Mesenchymal stem cell (in vitro differentiated cells and primary cell): ENCODE measurements at regions not wholly inside any gene's neighbourhood (a gene's known extent, or its start where the extent isn't known, plus 50 kb on each side); places are given as distances from the start of the nearest gene placed in this dataset.

Experiments used
- DNase-seq: peaks from one replicate; pipeline ENCODE4 v3.0.0-alpha.2; 2013
- H2AFZ ChIP-seq: one replicate; pipeline ENCODE4 v1.6.1; 2013; ENCODE audit warnings: low read depth, mild to moderate bottlenecking, control low read depth, inconsistent platforms, low read length, moderate library complexity
- H2AK5ac ChIP-seq: 2 replicates; pipeline ENCODE4 v1.6.1; 2013; ENCODE audit warnings: low read length, moderate library complexity, mild to moderate bottlenecking, inconsistent platforms; ENCODE audit not compliant: severe bottlenecking
- H2BK120ac ChIP-seq: one replicate; pipeline ENCODE4 v1.6.1; 2013; ENCODE audit warnings: low read depth, mild to moderate bottlenecking, inconsistent platforms, low read length, moderate library complexity
- H2BK12ac ChIP-seq, 2 experiments: one replicate each; pipeline ENCODE4 v1.6.1; 2013; ENCODE audit warnings: inconsistent platforms in 2 of 2, low read length in 2 of 2, mild to moderate bottlenecking in 2 of 2, moderate library complexity in 2 of 2, control low read depth in 1 of 2
- H2BK15ac ChIP-seq: one replicate; pipeline ENCODE4 v1.6.1; 2013; ENCODE audit warnings: mild to moderate bottlenecking, low read depth, inconsistent platforms; ENCODE audit not compliant: poor library complexity, severe bottlenecking
- H2BK5ac ChIP-seq: 2 replicates; pipeline ENCODE4 v1.6.1; 2013; ENCODE audit warnings: low read depth, mild to moderate bottlenecking, low read length, control low read depth, inconsistent platforms; ENCODE audit not compliant: poor library complexity, severe bottlenecking
- H3K14ac ChIP-seq, 2 experiments: one replicate each; pipeline ENCODE4 v1.6.1; 2013; ENCODE audit warnings: inconsistent platforms in 2 of 2, low read length in 2 of 2, control low read depth in 1 of 2, mild to moderate bottlenecking in 1 of 2, moderate library complexity in 1 of 2
- H3K18ac ChIP-seq, 2 experiments: one replicate each; pipeline ENCODE4 v1.6.1; 2013; ENCODE audit warnings: inconsistent platforms in 2 of 2, low read length in 2 of 2, control low read depth in 1 of 2, low read depth in 1 of 2, mild to moderate bottlenecking in 1 of 2
- H3K23ac ChIP-seq, 2 experiments: one replicate each; pipeline ENCODE4 v1.6.1; 2013; ENCODE audit warnings: inconsistent platforms in 2 of 2, low read length in 2 of 2, mild to moderate bottlenecking in 2 of 2, moderate library complexity in 2 of 2, control low read depth in 1 of 2
- H3K27ac ChIP-seq: 2 replicates; pipeline ENCODE4 v1.5.1; 2013; ENCODE audit warnings: mild to moderate bottlenecking, moderate library complexity, low read length, control low read depth, inconsistent platforms; ENCODE audit not compliant: poor library complexity, severe bottlenecking
- H3K27me3 ChIP-seq, 2 experiments: 2 replicates each; pipeline versions ENCODE4 v1.6.1 to v1.7.0; 2013; ENCODE audit warnings: low read length in 2 of 2, mild to moderate bottlenecking in 2 of 2, moderate library complexity in 2 of 2, control low read depth in 1 of 2, inconsistent platforms in 1 of 2; ENCODE audit not compliant: control insufficient read depth in 1 of 2, insufficient read depth in 1 of 2
- H3K36me3 ChIP-seq, 2 experiments: 2 replicates each; pipeline versions ENCODE4 v1.6.1 to v1.7.0; 2013; ENCODE audit warnings: low read length in 2 of 2, control low read depth in 1 of 2, inconsistent platforms in 1 of 2, low read depth in 1 of 2, mild to moderate bottlenecking in 1 of 2; ENCODE audit not compliant: insufficient read depth in 2 of 2, control insufficient read depth in 1 of 2
- H3K4ac ChIP-seq, 2 experiments: one replicate each; pipeline ENCODE4 v1.6.1; 2013; ENCODE audit warnings: inconsistent platforms in 2 of 2, low read length in 2 of 2, mild to moderate bottlenecking in 2 of 2, moderate library complexity in 2 of 2, control low read depth in 1 of 2, low read depth in 1 of 2
- H3K4me1 ChIP-seq: 2 replicates; pipeline ENCODE4 v1.6.1; 2013; ENCODE audit warnings: low read depth, low read length, control low read depth; ENCODE audit not compliant: control insufficient read depth, insufficient read depth
- H3K4me2 ChIP-seq: 2 replicates; pipeline ENCODE4 v1.6.1; 2013; ENCODE audit warnings: low read length, mild to moderate bottlenecking, inconsistent platforms; ENCODE audit not compliant: poor library complexity, severe bottlenecking
- H3K4me3 ChIP-seq, 2 experiments: 2 replicates each; pipeline versions ENCODE4 v1.5.1 to v1.7.0; 2013; ENCODE audit warnings: low read length in 2 of 2, mild to moderate bottlenecking in 2 of 2, control low read depth in 1 of 2, low read depth in 1 of 2; ENCODE audit not compliant: insufficient read depth in 1 of 2
- H3K79me1 ChIP-seq: replicated peaks from 2 replicates; pipeline ENCODE4 v1.6.1; 2013; ENCODE audit warnings: mild to moderate bottlenecking, control low read depth, low read length, inconsistent platforms; ENCODE audit not compliant: poor library complexity, severe bottlenecking
- H3K9ac ChIP-seq: 2 replicates; pipeline ENCODE4 v1.7.0; 2013; ENCODE audit warnings: mild to moderate bottlenecking, low read length, moderate library complexity
- H3K9me3 ChIP-seq: 2 replicates; pipeline ENCODE4 v1.7.0; 2013; ENCODE audit warnings: mild to moderate bottlenecking, low read length; ENCODE audit not compliant: control insufficient read depth
- H4K8ac ChIP-seq: one replicate; pipeline ENCODE4 v1.6.1; 2013; ENCODE audit warnings: inconsistent platforms, mild to moderate bottlenecking, low read length, moderate library complexity
- H4K91ac ChIP-seq: one replicate; pipeline ENCODE4 v1.6.1; 2013; ENCODE audit warnings: mild to moderate bottlenecking, low read length, inconsistent platforms
- WGBS: methylation state at CpG from one replicate; pipeline ENCODE4 v1.1.7; 2013; ENCODE audit warnings: mixed read lengths; 5-methylcytosine and 5-hydroxymethylcytosine counted together

DNA sequence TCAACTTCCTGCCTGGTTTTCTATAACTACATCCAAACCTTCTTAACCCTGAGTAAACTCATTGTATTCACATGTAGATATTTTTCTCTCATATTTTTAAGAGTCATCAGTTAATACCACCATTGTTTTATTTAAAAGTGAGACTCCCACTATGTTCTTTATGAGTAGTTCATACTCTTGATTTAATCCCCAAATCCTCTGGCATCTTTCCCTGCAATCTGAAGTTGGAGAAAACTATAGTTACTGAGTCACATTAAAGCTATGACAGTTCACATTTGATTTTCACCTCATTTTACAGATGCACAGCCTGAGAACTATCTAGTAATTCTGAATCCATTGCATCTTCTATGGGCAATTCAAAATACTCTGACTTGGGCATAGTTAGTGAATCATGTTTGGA, 1358.7 kb upstream of the NRXN1 start:
- no peaks in the 10 kb centered on the region for H3K9me3 ChIP-seq
- no peak overlapping the region for H3K18ac ChIP-seq
- no peak overlapping the region for H2AFZ ChIP-seq
- H2BK5ac ChIP-seq = no peak overlapping the region
- no peak overlapping the region for H3K4me3 ChIP-seq
- no peak overlapping the region for H2AK5ac ChIP-seq
- H3K4me1 ChIP-seq = no peaks in the 10 kb centered on the region
- H3K14ac ChIP-seq = no peak overlapping the region
- H2BK120ac ChIP-seq = no peak overlapping the region
- no peak overlapping the region for H3K4ac ChIP-seq
- no peaks in the 10 kb centered on the region for H3K27me3 ChIP-seq
- no peaks in the 10 kb centered on the region for H3K79me1 ChIP-seq
- no peak overlapping the region for H3K9ac ChIP-seq
- H4K8ac ChIP-seq = no peak overlapping the region
- no peak for DNase-seq
- H3K23ac ChIP-seq = no peak overlapping the region
- no peak overlapping the region for H2BK15ac ChIP-seq
- H3K36me3 ChIP-seq = no peaks in the 10 kb centered on the region
- no peak overlapping the region for H4K91ac ChIP-seq
- no peak overlapping the region for H3K27ac ChIP-seq
- H3K4me2 ChIP-seq = no peak overlapping the region
- no peak overlapping the region for H2BK12ac ChIP-seq

DNA sequence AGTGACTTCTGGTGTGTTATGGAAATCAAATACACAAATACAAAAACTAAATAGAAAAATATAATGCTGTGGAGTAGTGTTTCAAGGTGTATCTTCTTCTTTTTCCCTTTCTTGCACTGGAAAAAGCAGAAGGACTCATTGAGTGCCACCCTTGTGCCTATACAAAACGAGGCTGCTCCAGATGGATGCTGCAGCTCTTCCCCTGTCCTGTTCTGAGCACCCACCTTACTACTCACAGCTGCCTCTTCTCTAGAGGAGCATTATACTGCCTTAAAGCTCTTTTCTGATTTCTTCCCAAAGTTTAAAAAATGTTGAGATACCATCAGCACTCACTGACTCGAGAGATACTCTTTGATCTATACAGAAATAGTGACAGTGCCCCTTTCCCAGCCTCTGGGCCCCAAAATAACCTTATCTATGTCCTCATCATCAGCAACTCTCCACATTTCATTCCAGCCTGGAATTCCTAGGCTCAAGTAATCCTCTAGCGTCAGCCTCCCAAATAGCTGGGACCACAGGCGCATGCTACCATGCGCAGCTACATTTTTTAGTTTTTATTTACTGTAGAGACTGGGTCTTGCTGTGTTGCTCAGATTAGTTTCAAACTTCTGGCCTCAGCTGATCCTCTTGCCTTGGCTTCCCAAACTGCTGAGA, 1356.1 kb upstream of the NRXN1 start:
- H2BK120ac ChIP-seq = no peak overlapping the region
- no peak overlapping the region for H3K4me2 ChIP-seq
- no peak overlapping the region for H2BK12ac ChIP-seq
- no peak overlapping the region for H2AFZ ChIP-seq
- no peak overlapping the region for H3K14ac ChIP-seq
- no peak overlapping the region for H3K27ac ChIP-seq
- H3K36me3 ChIP-seq = no peaks in the 10 kb centered on the region
- H4K8ac ChIP-seq = no peak overlapping the region
- WGBS = 78% methylated on average over 5 of the region's 5 CpGs
- no peaks in the 10 kb centered on the region for H3K27me3 ChIP-seq
- no peak overlapping the region for H3K4ac ChIP-seq
- H4K91ac ChIP-seq = no peak overlapping the region
- no peaks in the 10 kb centered on the region for H3K4me1 ChIP-seq
- no peak overlapping the region for H3K9ac ChIP-seq
- no peaks in the 10 kb centered on the region for H3K9me3 ChIP-seq
- H3K4me3 ChIP-seq = no peak overlapping the region
- H2BK15ac ChIP-seq = no peak overlapping the region
- no peaks in the 10 kb centered on the region for H3K79me1 ChIP-seq
- no peak overlapping the region for H2BK5ac ChIP-seq
- no peak overlapping the region for H3K23ac ChIP-seq
- DNase-seq = no peak
- no peak overlapping the region for H2AK5ac ChIP-seq
- no peak overlapping the region for H3K18ac ChIP-seq

DNA sequence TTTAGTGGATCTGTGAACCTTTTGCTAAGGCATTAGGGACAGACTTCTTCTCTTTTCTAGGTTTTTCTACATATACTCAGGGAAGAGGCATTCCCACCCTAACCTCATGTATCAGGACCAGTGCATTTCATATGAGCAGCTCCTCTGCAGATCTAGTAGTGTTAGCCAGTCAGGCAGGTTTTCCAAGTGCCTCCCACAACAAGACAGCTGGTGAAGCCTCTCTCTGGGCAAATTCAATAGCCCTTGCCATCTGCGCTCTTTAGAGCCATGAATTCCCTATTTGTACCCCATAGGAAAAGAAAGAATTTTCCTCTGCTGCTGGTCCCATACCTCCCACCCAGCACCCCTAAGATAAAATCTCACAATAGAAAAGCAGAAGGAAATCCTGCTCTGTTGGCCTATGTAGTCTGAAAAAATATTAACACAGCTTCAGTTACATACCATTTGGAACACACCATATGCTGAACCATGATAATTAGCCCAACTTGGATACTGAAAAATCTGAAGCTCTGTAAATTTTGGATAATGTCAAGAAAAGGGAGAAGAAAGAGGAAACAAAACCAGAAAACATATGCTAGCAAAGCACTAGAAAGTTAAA, 1354.6 kb upstream of the NRXN1 start:
- H2AK5ac ChIP-seq = no peak overlapping the region
- no peak overlapping the region for H2BK5ac ChIP-seq
- H4K91ac ChIP-seq = no peak overlapping the region
- H3K4me2 ChIP-seq = no peak overlapping the region
- no peaks in the 10 kb centered on the region for H3K36me3 ChIP-seq
- H3K4me1 ChIP-seq = no peaks in the 10 kb centered on the region
- WGBS = 100% methylated on average over 1 of the region's 1 CpG
- no peaks in the 10 kb centered on the region for H3K79me1 ChIP-seq
- no peak overlapping the region for H3K27ac ChIP-seq
- no peak for DNase-seq
- no peak overlapping the region for H3K23ac ChIP-seq
- H3K4me3 ChIP-seq = no peak overlapping the region
- H3K14ac ChIP-seq = peak overlapping the region in 1 of 2 experiments; percentile 25
- H3K4ac ChIP-seq = no peak overlapping the region
- H3K9ac ChIP-seq = no peak overlapping the region
- no peak overlapping the region for H2AFZ ChIP-seq
- H2BK12ac ChIP-seq = no peak overlapping the region
- H4K8ac ChIP-seq = no peak overlapping the region
- H3K18ac ChIP-seq = no peak overlapping the region
- H3K27me3 ChIP-seq = no peaks in the 10 kb centered on the region
- no peak overlapping the region for H2BK120ac ChIP-seq
- no peaks in the 10 kb centered on the region for H3K9me3 ChIP-seq
- no peak overlapping the region for H2BK15ac ChIP-seq

DNA sequence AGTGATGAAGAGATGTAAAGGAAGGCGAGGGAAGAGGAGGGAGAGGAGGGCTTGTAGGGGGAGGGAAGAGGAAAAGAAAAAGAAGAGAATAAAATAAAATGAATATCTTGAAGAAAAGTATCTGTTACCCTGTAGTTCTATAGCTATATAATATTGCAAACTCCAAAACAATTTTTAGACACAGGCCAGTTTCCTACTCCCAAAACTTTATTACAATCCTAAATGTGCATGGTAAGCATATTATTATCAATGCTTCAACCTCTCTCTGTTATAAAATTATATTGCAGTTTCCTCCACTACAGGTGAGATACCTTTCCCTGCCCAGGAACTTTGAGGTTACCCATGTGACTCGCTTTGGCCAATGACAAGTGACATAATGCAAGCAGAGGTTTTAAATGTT, 1351.6 kb upstream of the NRXN1 start:
- 100% methylated on average over 2 of the region's 2 CpGs for WGBS

More for the DNA sequence above, 1351.6 kb upstream of the NRXN1 start:
- H2AK5ac ChIP-seq = no peak overlapping the region
- H4K8ac ChIP-seq = no peak overlapping the region
- no peak overlapping the region for H3K4me3 ChIP-seq
- H2BK5ac ChIP-seq = no peak overlapping the region
- no peak overlapping the region for H3K27ac ChIP-seq
- H2BK15ac ChIP-seq = no peak overlapping the region
- no peak overlapping the region for H2AFZ ChIP-seq
- H3K9me3 ChIP-seq = no peaks in the 10 kb centered on the region
- no peak overlapping the region for H2BK120ac ChIP-seq
- H3K18ac ChIP-seq = no peak overlapping the region
- no peak overlapping the region for H4K91ac ChIP-seq
- H2BK12ac ChIP-seq = no peak overlapping the region
- H3K14ac ChIP-seq = no peak overlapping the region
- DNase-seq = no peak
- no peaks in the 10 kb centered on the region for H3K4me1 ChIP-seq
- no peaks in the 10 kb centered on the region for H3K79me1 ChIP-seq
- H3K4ac ChIP-seq = no peak overlapping the region
- no peaks in the 10 kb centered on the region for H3K36me3 ChIP-seq
- H3K27me3 ChIP-seq = no peaks in the 10 kb centered on the region
- no peak overlapping the region for H3K9ac ChIP-seq
- H3K23ac ChIP-seq = no peak overlapping the region
- no peak overlapping the region for H3K4me2 ChIP-seq
